ENCODE measurements at regions not wholly inside any gene's neighbourhood (a gene's known extent, or its start where the extent isn't known, plus 50 kb on each side); places are given as distances from the start of the nearest gene placed in this dataset.
"Not testable (repeated sequence)": the region's sequence is repeated elsewhere in the genome, so short reads cannot be mapped to it uniquely, and the experiment has no call there.

GRCh38 chr21:5013455-5014304 lies 5507.7 kb upstream of the TPTE start:
- not testable (repeated sequence) for H3K9me3 ChIP-seq (ENCODE audit: low read depth); H3K27me3 ChIP-seq; H3K4me3 ChIP-seq; H3K36me3 ChIP-seq; H3K27ac ChIP-seq; DNase-seq (ENCODE audit: low read depth in 1 of 2, low spot score in 1 of 2); H3K4me1 ChIP-seq (ENCODE audit: low read depth)

- not testable (repeated sequence) for H3K9me3 ChIP-seq (ENCODE audit: low read depth); H3K27ac ChIP-seq; H3K4me3 ChIP-seq; H3K36me3 ChIP-seq; DNase-seq (ENCODE audit: low read depth in 1 of 2, low spot score in 1 of 2); H3K27me3 ChIP-seq; H3K4me1 ChIP-seq (ENCODE audit: low read depth)
Observed at GRCh38 chr21:5015187-5015586, 5506.2 kb upstream of the TPTE start.

- H3K27me3 ChIP-seq, H3K27ac ChIP-seq: not testable (repeated sequence)
Observed at GRCh38 chr21:5019120-5019519, 5502.3 kb upstream of the TPTE start.

GRCh38 chr21:5021815-5022214 lies 5499.6 kb upstream of the TPTE start:
- not testable (repeated sequence) for DNase-seq (ENCODE audit: low read depth in 1 of 2, low spot score in 1 of 2); H3K27ac ChIP-seq; H3K27me3 ChIP-seq; H3K4me1 ChIP-seq (ENCODE audit: low read depth); H3K9me3 ChIP-seq (ENCODE audit: low read depth); H3K4me3 ChIP-seq; H3K36me3 ChIP-seq

More at GRCh38 chr21:5019120-5019519, 5502.3 kb upstream of the TPTE start:
- not testable (repeated sequence) for H3K36me3 ChIP-seq; DNase-seq (ENCODE audit: low read depth in 1 of 2, low spot score in 1 of 2); H3K4me1 ChIP-seq (ENCODE audit: low read depth); H3K4me3 ChIP-seq; H3K9me3 ChIP-seq (ENCODE audit: low read depth)

- H3K4me1 ChIP-seq (ENCODE audit: low read depth); H3K27ac ChIP-seq; DNase-seq (ENCODE audit: low read depth in 1 of 2, low spot score in 1 of 2): not testable (repeated sequence)
Observed at GRCh38 chr21:5022254-5022653, 5499.1 kb upstream of the TPTE start.

GRCh38 chr21:5022748-5023147 lies 5498.6 kb upstream of the TPTE start:
- not testable (repeated sequence) for H3K27me3 ChIP-seq; H3K4me3 ChIP-seq; H3K4me1 ChIP-seq (ENCODE audit: low read depth); H3K36me3 ChIP-seq; DNase-seq (ENCODE audit: low read depth in 1 of 2, low spot score in 1 of 2); H3K9me3 ChIP-seq (ENCODE audit: low read depth); H3K27ac ChIP-seq

More at GRCh38 chr21:5022254-5022653, 5499.1 kb upstream of the TPTE start:
- not testable (repeated sequence) for H3K4me3 ChIP-seq; H3K27me3 ChIP-seq; H3K36me3 ChIP-seq; H3K9me3 ChIP-seq (ENCODE audit: low read depth)

GRCh38 chr21:5035147-5035546 lies 5486.2 kb upstream of the TPTE start:
- H3K4me3 ChIP-seq; H3K9me3 ChIP-seq (ENCODE audit: low read depth); H3K27me3 ChIP-seq; DNase-seq (ENCODE audit: low read depth in 1 of 2, low spot score in 1 of 2); H3K4me1 ChIP-seq (ENCODE audit: low read depth); H3K27ac ChIP-seq; H3K36me3 ChIP-seq: not testable (repeated sequence)

GRCh38 chr21:5035587-5035986 lies 5485.8 kb upstream of the TPTE start:
- H3K9me3 ChIP-seq (ENCODE audit: low read depth), result not testable (repeated sequence)

GRCh38 chr21:5037606-5038331 lies 5483.6 kb upstream of the TPTE start:
- not testable (repeated sequence) for H3K4me1 ChIP-seq (ENCODE audit: low read depth); H3K27me3 ChIP-seq; DNase-seq (ENCODE audit: low read depth in 1 of 2, low spot score in 1 of 2); H3K9me3 ChIP-seq (ENCODE audit: low read depth); H3K36me3 ChIP-seq; H3K27ac ChIP-seq; H3K4me3 ChIP-seq

More at GRCh38 chr21:5035587-5035986, 5485.8 kb upstream of the TPTE start:
- not testable (repeated sequence) for H3K27ac ChIP-seq; H3K4me3 ChIP-seq; H3K36me3 ChIP-seq; H3K27me3 ChIP-seq; H3K4me1 ChIP-seq (ENCODE audit: low read depth); DNase-seq (ENCODE audit: low read depth in 1 of 2, low spot score in 1 of 2)

GRCh38 chr21:5039926-5040325 lies 5481.5 kb upstream of the TPTE start:
- H3K27me3 ChIP-seq; H3K4me1 ChIP-seq (ENCODE audit: low read depth); H3K36me3 ChIP-seq; H3K9me3 ChIP-seq (ENCODE audit: low read depth); H3K4me3 ChIP-seq; H3K27ac ChIP-seq; DNase-seq (ENCODE audit: low read depth in 1 of 2, low spot score in 1 of 2): not testable (repeated sequence)

GRCh38 chr21:5042583-5042982 lies 5478.8 kb upstream of the TPTE start:
- not testable (repeated sequence) for H3K9me3 ChIP-seq (ENCODE audit: low read depth); H3K4me3 ChIP-seq; H3K27me3 ChIP-seq

GRCh38 chr21:5044812-5045211 lies 5476.6 kb upstream of the TPTE start:
- not testable (repeated sequence) for H3K9me3 ChIP-seq (ENCODE audit: low read depth); H3K36me3 ChIP-seq; H3K27me3 ChIP-seq; H3K4me1 ChIP-seq (ENCODE audit: low read depth); H3K4me3 ChIP-seq; DNase-seq (ENCODE audit: low read depth in 1 of 2, low spot score in 1 of 2); H3K27ac ChIP-seq

More at GRCh38 chr21:5042583-5042982, 5478.8 kb upstream of the TPTE start:
- not testable (repeated sequence) for H3K4me1 ChIP-seq (ENCODE audit: low read depth); DNase-seq (ENCODE audit: low read depth in 1 of 2, low spot score in 1 of 2); H3K36me3 ChIP-seq; H3K27ac ChIP-seq

- not testable (repeated sequence) for H3K27ac ChIP-seq; H3K4me1 ChIP-seq (ENCODE audit: low read depth); H3K27me3 ChIP-seq; H3K36me3 ChIP-seq; H3K4me3 ChIP-seq; DNase-seq (ENCODE audit: low read depth in 1 of 2, low spot score in 1 of 2); H3K9me3 ChIP-seq (ENCODE audit: low read depth)
Observed at GRCh38 chr21:5051303-5052018, 5469.9 kb upstream of the TPTE start.
